ENCODE measurements at regions not wholly inside any gene's neighbourhood (a gene's known extent, or its start where the extent isn't known, plus 50 kb on each side); places are given as distances from the start of the nearest gene placed in this dataset.

DNA sequence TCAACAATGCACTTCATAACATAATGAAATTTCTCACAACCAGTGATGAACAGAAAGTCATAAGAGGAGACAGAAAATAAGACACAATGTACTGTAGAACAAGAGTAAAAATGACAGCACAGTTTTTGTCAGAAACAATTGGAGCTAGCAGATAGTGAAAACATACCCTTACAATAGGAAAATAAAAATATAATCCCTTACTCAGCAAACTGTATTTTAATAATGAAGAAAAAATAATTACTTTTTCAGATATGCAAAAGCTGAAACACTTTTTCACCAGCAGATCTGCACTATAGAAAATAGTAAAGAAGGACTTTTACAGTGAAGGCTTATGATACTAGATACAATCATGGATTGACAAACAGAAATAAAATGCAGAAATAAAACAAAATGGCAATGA is 126.3 kb downstream of the TRAM1L1 start:
- peaks cover 0 to 3% (median 1%) of the 10 kb centered on the region in 3 donors for H3K27me3 Mint-ChIP-seq (ENCODE audit: low read depth in 3 of 3)
- H3K36me3 ChIP-seq (replicated peaks in 1 of 2; ENCODE audit: control insufficient read depth in 1 of 2, insufficient read depth in 2 of 2, low read length in 2 of 2), result no peaks in the 10 kb centered on the region
- H3K4me1 Mint-ChIP-seq, result no peaks in the 10 kb centered on the region
- intact Hi-C loops (cut with micrococcal nuclease), result no loop called here
- no peaks in the 10 kb centered on the region for H3K4me1 ChIP-seq (ENCODE audit: control insufficient read depth in 1 of 2, insufficient read depth in 2 of 2, low read length in 2 of 2)
- no peak for DNase-seq
- H3K4me2 ChIP-seq (replicated peaks; ENCODE audit: extremely low read depth, low read length, poor library complexity, severe bottlenecking), result no peak overlapping the region
- no peaks in the 10 kb centered on the region for H3K27me3 ChIP-seq (ENCODE audit: control insufficient read depth in 2 of 2, insufficient read depth in 2 of 2, low read length in 2 of 2)
- H3K4me3 ChIP-seq (replicated peaks in 1 of 3; ENCODE audit: low read depth in 2 of 3, low read length in 3 of 3), result no peak overlapping the region
- H4K20me1 ChIP-seq (ENCODE audit: insufficient read depth, low read length), result no peaks in the 10 kb centered on the region
- no peak overlapping the region for H2AFZ ChIP-seq (ENCODE audit: insufficient read depth, low read depth, low read length, poor library complexity, severe bottlenecking)
- H3K4me3 Mint-ChIP-seq, result no peak overlapping the region
- no peak overlapping the region for H3K27ac Mint-ChIP-seq
- H3K9ac ChIP-seq (ENCODE audit: insufficient read depth, low read length, poor library complexity, severe bottlenecking), result no peak overlapping the region
- H3K36me3 Mint-ChIP-seq, result no peaks in the 10 kb centered on the region
- no peak overlapping the region for H3K27ac ChIP-seq (ENCODE audit: low read depth in 1 of 2, low read length in 2 of 2)
- TF ChIP-seq, protein P1, sequence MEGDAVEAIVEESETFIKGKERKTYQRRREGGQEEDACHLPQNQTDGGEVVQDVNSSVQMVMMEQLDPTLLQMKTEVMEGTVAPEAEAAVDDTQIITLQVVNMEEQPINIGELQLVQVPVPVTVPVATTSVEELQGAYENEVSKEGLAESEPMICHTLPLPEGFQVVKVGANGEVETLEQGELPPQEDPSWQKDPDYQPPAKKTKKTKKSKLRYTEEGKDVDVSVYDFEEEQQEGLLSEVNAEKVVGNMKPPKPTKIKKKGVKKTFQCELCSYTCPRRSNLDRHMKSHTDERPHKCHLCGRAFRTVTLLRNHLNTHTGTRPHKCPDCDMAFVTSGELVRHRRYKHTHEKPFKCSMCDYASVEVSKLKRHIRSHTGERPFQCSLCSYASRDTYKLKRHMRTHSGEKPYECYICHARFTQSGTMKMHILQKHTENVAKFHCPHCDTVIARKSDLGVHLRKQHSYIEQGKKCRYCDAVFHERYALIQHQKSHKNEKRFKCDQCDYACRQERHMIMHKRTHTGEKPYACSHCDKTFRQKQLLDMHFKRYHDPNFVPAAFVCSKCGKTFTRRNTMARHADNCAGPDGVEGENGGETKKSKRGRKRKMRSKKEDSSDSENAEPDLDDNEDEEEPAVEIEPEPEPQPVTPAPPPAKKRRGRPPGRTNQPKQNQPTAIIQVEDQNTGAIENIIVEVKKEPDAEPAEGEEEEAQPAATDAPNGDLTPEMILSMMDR (IDR thresholded peaks at IDR 0.05), result no peak
- peaks cover 0 to 5% (median 0%) of the 10 kb centered on the region in 7 donors for H3K9me3 Mint-ChIP-seq
- H3K79me2 ChIP-seq (ENCODE audit: insufficient read depth, low read length), result no peaks in the 10 kb centered on the region
- H3K9me3 ChIP-seq (replicated peaks in 1 of 2; ENCODE audit: control insufficient read depth in 1 of 2, insufficient read depth in 1 of 2, low read length in 2 of 2), result no peaks in the 10 kb centered on the region

GRCh38 chr4:116953947-116954346 is 131.4 kb downstream of the TRAM1L1 start:
- DNase-seq, result no peak
- Mint-ChIP-seq H3K4me1 (no peaks in the 10 kb centered on the region), H3K36me3 (no peaks in the 10 kb centered on the region), H3K4me3 (no peak overlapping the region), H3K27ac (no peak overlapping the region), H3K9me3 (peaks cover 0 to 5% (median 0%) of the 10 kb centered on the region in 7 donors), H3K27me3 (ENCODE audit: low read depth in 3 of 3) (peaks cover 0 to 1% (median 0%) of the 10 kb centered on the region in 3 donors)
- H3K9me3 ChIP-seq (replicated peaks in 1 of 2; ENCODE audit: control insufficient read depth in 1 of 2, insufficient read depth in 1 of 2, low read length in 2 of 2), result no peaks in the 10 kb centered on the region
- no peaks in the 10 kb centered on the region for H3K4me1 ChIP-seq (ENCODE audit: control insufficient read depth in 1 of 2, insufficient read depth in 2 of 2, low read length in 2 of 2)
- H3K27ac ChIP-seq (ENCODE audit: low read depth in 1 of 2, low read length in 2 of 2), result no peak overlapping the region
- intact Hi-C loops (cut with micrococcal nuclease), result no loop called here
- H3K27me3 ChIP-seq (ENCODE audit: control insufficient read depth in 2 of 2, insufficient read depth in 2 of 2, low read length in 2 of 2), result no peaks in the 10 kb centered on the region
- H3K79me2 ChIP-seq (ENCODE audit: insufficient read depth, low read length), result no peaks in the 10 kb centered on the region
- no peak overlapping the region for H3K4me2 ChIP-seq (replicated peaks; ENCODE audit: extremely low read depth, low read length, poor library complexity, severe bottlenecking)
- H3K9ac ChIP-seq (ENCODE audit: insufficient read depth, low read length, poor library complexity, severe bottlenecking), result no peak overlapping the region
- TF ChIP-seq, protein P1 (IDR thresholded peaks at IDR 0.05), result no peak
- no peak overlapping the region for H3K4me3 ChIP-seq (replicated peaks in 1 of 3; ENCODE audit: low read depth in 2 of 3, low read length in 3 of 3)
- no peaks in the 10 kb centered on the region for H4K20me1 ChIP-seq (ENCODE audit: insufficient read depth, low read length)
- no peaks in the 10 kb centered on the region for H3K36me3 ChIP-seq (replicated peaks in 1 of 2; ENCODE audit: control insufficient read depth in 1 of 2, insufficient read depth in 2 of 2, low read length in 2 of 2)
- no peak overlapping the region for H2AFZ ChIP-seq (ENCODE audit: insufficient read depth, low read depth, low read length, poor library complexity, severe bottlenecking)
- WGBS (ENCODE audit: insufficient coverage), result 86% methylated on average over 2 of the region's 3 CpGs

Data from CD14-positive monocyte (primary cell).